Small intestine (tissue), 7 donors: ENCODE measurements at regions not wholly inside any gene's neighbourhood (a gene's known extent, or its start where the extent isn't known, plus 50 kb on each side); places are given as distances from the start of the nearest gene placed in this dataset.
"Not testable (repeated sequence)": the region's sequence is repeated elsewhere in the genome, so short reads cannot be mapped to it uniquely, and the experiment has no call there.

Experiments used
- DNase-seq, 2 donors: peaks; one replicate each; pipeline versions ENCODE4 v3.0.0 to v3.0.0-alpha.2; 2013
- FAIRE-seq: peaks from 2 replicates; lab custom pipeline; 2012; peaks lifted over from hg19 to GRCh38; lab: Jason Lieb, UNC
- H3K27ac ChIP-seq, 3 donors: one replicate each; pipeline ENCODE4 v1.5.1; 2013; ENCODE audit warnings: low read length in 2 of 3, mild to moderate bottlenecking in 2 of 3, control low read depth in 1 of 3, inconsistent platforms in 1 of 3, low read depth in 1 of 3, moderate library complexity in 1 of 3
- H3K27me3 ChIP-seq, 3 donors: one replicate each; pipeline ENCODE4 v1.6.1; 2013; ENCODE audit warnings: low read length in 3 of 3, inconsistent platforms in 1 of 3; ENCODE audit not compliant: control insufficient read depth in 3 of 3, insufficient read depth in 3 of 3
- H3K36me3 ChIP-seq, 3 donors: one replicate each; pipeline ENCODE4 v1.6.1; 2013; ENCODE audit warnings: low read length in 3 of 3, inconsistent platforms in 1 of 3, low read depth in 1 of 3, mild to moderate bottlenecking in 1 of 3, moderate library complexity in 1 of 3; ENCODE audit not compliant: control insufficient read depth in 3 of 3, insufficient read depth in 2 of 3
- H3K4me1 ChIP-seq, 3 donors: one replicate each; pipeline ENCODE4 v1.6.1; 2013; ENCODE audit warnings: low read length in 2 of 3, inconsistent platforms in 1 of 3, low read depth in 1 of 3, mild to moderate bottlenecking in 1 of 3, moderate library complexity in 1 of 3; ENCODE audit not compliant: control insufficient read depth in 3 of 3, insufficient read depth in 2 of 3
- H3K4me3 ChIP-seq, 3 donors: one replicate each; pipeline ENCODE4 v1.5.1; 2013; ENCODE audit warnings: low read length in 3 of 3, control low read depth in 1 of 3, inconsistent platforms in 1 of 3, low read depth in 1 of 3, mild to moderate bottlenecking in 1 of 3, moderate library complexity in 1 of 3
- H3K9me3 ChIP-seq, 2 donors: one replicate each; pipeline ENCODE4 v1.6.1; 2013; ENCODE audit warnings: low read depth in 1 of 2, low read length in 1 of 2; ENCODE audit not compliant: control insufficient read depth in 2 of 2, insufficient read depth in 1 of 2
- WGBS, 3 donors: extraction: QIAGEN DNeasy Blood & Tissue Kit; methylation state at CpG; one replicate each; pipeline ENCODE4 v1.1.7; 2013; 5-methylcytosine and 5-hydroxymethylcytosine counted together
- donor health status: healthy with polysubstance abuse.
- donor health status: control.
- donor health status: control.
- donor health status: Bipolar disorder and iron deficiency.
- donor health status: healthy.

DNA sequence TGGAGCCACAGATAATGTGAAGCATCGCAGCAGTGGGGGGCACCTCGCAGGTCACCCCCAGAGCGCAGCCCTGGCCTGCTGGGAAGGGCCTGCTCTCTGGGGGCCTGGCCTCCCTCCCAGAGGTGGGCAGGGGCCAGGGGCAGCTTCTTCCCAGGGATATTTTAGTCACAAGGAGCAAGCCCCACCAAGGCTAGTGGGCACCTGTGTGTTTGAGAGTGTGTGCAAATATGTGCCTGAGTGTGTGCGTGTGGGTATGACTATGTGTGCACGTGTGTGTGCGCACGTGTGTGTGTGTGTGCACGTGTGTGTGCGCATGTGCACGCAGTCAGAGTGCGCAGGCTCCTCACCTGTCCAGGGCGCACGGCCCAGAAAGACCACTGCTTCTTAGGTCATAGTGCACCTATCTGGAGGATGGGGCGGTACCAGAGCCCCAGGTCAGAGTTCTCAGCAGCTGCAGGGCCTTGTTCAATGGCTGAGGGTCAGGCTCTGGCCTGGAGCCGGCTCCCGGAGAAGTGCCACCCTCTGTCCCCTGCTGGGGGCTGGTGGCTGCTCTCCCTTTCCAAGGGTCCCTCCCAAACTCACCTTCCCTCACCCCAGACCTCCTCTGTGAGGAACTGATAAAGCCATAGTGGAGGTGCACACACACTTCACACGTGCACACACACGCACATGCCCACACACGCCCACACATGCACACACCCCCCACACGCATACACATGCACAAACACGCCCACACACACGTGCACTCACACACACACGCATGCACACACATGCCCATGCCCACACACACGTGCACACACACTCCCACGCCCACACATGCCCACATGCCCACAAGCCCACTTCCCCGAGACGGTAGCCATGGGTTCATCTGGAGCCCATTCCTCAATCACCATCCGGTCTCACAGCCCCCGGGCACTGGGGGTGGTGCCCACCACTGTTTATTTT lies 128.5 kb downstream of the KIF26A start:
- H3K9me3 ChIP-seq, result no peaks in the 10 kb centered on the region
- no peak overlapping the region for H3K4me3 ChIP-seq
- no peak overlapping the region for H3K27ac ChIP-seq
- DNase-seq, result no peak
- peaks cover 0 to 2% (median 0%) of the 10 kb centered on the region in 3 donors for H3K27me3 ChIP-seq
- FAIRE-seq, result no peak
- no peaks in the 10 kb centered on the region for H3K4me1 ChIP-seq
- no peaks in the 10 kb centered on the region for H3K36me3 ChIP-seq
- 63 to 80% (median 71%) methylated on average over 29 of the region's 29 CpGs for WGBS, 3 donors

DNA sequence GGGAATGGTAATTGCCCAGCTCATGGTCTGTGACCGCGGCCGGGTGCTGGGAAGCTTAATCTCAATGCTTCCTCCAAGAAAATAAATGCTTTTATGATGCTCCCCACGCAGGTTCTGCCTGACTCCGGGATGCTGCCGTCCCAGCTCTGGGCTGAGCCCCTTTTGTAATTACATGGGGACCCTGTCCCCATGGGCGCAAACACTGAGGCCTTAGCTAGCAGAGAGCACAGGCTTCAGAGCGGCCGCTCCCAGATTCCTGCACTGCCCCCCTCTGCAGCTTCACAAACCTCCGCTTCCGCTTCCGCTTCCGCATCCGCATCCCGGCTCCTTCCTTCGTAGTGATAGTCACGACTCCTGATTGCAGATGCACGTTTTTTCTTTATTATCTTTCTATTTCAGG lies 129.5 kb downstream of the KIF26A start:
- Histone ChIP-seq H3K27me3 (peaks cover 0 to 2% (median 0%) of the 10 kb centered on the region in 3 donors), H3K9me3 (no peaks in the 10 kb centered on the region), H3K36me3 (no peaks in the 10 kb centered on the region), H3K4me1 (no peaks in the 10 kb centered on the region), H3K4me3 (no peak overlapping the region), H3K27ac (no peak overlapping the region)
- 57 to 77% (median 64%) methylated on average over 18 of the region's 18 CpGs for WGBS, 3 donors
- no peak for DNase-seq
- no peak for FAIRE-seq

DNA sequence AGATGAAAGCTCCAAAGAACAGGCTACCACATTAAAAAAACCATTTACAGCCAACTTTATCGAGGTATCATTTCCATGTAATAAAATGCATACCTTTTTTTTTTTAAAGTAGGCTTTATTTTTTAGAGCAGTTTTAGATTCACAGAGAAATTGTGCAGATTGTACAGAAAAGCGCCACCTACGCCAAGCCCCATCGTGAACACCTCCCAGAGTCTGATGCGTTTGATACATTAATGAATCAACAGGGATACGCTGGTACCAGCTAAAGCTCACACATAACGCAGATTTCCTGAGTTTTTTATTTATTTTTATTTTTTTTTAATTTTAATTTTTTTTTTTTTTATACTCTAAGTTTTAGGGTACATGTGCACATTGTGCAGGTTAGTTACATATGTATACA lies 129.9 kb downstream of the KIF26A start:
- no peak overlapping the region for H3K27ac ChIP-seq
- DNase-seq (no peak), FAIRE-seq (no peak)
- no peaks in the 10 kb centered on the region for H3K9me3 ChIP-seq
- no peaks in the 10 kb centered on the region for H3K36me3 ChIP-seq
- 81 to 88% (median 81%) methylated on average over 7 of the region's 7 CpGs for WGBS, 3 donors
- no peak overlapping the region for H3K4me3 ChIP-seq
- H3K4me1 ChIP-seq, result no peaks in the 10 kb centered on the region
- peaks cover 0 to 2% (median 0%) of the 10 kb centered on the region in 3 donors for H3K27me3 ChIP-seq

DNA sequence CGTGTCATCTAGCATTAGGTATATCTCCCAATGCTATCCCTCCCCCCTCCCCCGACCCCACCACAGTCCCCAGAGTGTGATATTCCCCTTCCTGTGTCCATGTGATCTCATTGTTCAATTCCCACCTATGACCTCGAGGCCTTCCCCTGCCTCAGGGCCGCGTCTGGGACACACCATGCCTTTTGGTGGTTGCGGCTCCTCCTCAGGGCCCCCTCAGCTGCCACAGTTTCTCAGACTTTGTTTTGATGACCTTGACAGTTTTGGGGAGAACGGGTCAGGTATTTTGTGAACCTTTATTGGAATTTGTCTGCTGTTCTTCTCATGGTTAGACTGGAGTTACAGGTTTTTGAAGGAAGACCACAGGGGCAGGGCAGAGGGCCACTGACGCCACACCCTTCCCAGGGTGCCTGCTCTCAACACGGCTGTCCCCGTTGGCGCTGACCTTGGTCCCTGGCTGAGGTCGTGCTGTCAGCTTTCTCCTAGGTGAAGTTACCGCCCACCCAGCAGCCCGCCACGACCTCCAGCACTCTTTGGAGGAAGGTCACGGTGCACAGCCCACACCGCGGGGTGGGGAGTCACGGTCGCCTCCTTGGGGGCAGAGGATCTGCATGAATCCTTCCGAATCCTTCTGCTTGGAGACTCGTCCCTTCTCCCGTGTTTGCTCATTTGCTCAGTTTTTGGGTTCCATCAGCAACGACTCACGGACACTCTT lies 130.5 kb downstream of the KIF26A start:
- 75 to 86% (median 85%) methylated on average over 23 to 24 of the region's 25 CpGs for WGBS, 3 donors
- DNase-seq (no peak), FAIRE-seq (no peak)
- Histone ChIP-seq H3K4me3 (no peak overlapping the region), H3K4me1 (no peaks in the 10 kb centered on the region), H3K27ac (no peak overlapping the region), H3K36me3 (no peaks in the 10 kb centered on the region), H3K27me3 (peaks cover 0 to 2% (median 0%) of the 10 kb centered on the region in 3 donors), H3K9me3 (no peaks in the 10 kb centered on the region)

DNA sequence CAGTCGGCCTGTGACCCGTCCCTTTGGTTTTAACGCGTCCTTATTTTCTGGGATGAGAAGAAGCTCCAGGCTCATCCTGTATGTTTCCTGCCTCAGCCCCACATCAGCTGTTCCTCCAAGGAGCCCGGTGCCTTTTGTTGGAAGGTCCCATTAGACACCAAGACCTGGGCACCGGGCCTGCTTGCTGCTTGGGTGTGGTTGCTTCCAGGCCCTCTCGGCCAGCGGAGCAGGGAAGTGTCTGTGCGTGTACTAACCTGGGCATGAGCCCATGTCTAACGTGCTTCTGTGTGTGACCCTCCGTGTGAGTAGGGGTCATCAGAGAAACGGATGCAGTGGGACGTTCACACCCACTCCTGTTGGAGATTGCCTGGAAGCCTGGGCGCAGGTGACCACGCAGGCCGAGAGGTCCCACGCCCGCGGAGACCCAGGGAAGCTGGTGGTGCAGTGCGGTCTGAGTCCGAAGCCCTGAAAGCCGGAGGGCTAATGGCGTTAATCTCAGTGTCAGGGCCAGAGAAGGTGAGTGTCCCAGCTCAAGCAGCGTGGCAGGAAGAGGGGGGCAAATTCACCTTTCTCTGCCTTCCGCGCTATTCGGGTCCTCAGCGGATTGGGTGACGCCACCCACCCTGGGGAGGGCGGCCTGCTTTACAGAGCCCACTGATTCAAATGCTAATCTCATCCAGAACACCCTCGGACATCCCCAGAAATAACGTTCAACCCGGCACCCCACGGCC lies 131.3 kb downstream of the KIF26A start:
- not testable (repeated sequence) for H3K36me3 ChIP-seq, H3K27ac ChIP-seq, H3K4me1 ChIP-seq, H3K9me3 ChIP-seq, DNase-seq, H3K27me3 ChIP-seq, FAIRE-seq, H3K4me3 ChIP-seq
- WGBS, 3 donors, result 92 to 93% (median 92%) methylated on average over 25 to 34 of the region's 34 CpGs

DNA sequence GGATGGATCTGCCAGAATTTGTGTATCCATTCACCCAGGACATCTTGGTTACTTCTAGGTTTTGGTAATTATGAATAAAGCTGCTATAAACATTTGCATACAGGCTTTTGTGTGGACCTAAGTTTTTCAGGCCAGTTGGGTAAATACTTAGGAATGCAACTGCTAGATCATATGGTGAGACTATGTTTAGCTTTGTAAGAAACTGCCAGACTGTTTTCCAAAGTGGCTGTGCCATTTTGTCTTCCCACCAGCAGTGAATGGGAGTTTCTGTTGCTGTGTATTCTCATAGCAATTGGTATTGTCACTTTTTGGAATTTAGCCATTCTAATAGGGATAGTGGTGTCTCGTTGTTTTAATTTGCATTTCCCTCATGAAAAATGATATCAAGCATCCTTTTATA lies 133.0 kb downstream of the KIF26A start:
- Histone ChIP-seq H3K27me3 (no peaks in the 10 kb centered on the region), H3K9me3 (no peaks in the 10 kb centered on the region), H3K36me3 (no peaks in the 10 kb centered on the region), H3K27ac (no peak overlapping the region), H3K4me1 (no peaks in the 10 kb centered on the region), H3K4me3 (no peak overlapping the region)
- no peak for DNase-seq
- no peak for FAIRE-seq
- 62 to 67% (median 67%) methylated on average over 1 of the region's 1 CpG for WGBS, 3 donors

DNA sequence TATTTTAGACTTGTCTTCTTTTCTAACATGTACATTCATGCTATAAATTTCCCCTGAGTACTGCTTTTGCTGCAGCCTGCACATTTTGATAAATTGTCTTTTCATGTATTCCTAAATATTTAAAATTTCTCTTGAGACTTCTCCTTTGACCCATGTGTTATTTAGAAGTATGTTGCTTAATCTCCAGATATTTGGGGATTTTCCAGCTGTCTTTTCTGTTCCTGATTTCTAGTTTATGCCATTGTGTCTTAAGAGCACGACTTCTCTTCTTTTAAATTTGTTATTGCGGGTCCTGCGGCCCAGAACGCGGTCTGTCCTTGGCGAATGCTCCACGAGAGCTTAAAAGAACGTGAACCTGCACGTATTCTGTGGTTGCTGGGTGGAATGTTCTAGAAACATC lies 136.4 kb downstream of the KIF26A start:
- FAIRE-seq (no peak), DNase-seq (no peak)
- 71 to 86% (median 84%) methylated on average over 9 of the region's 9 CpGs for WGBS, 3 donors

More for the DNA sequence above, 136.4 kb downstream of the KIF26A start:
- Histone ChIP-seq H3K27ac (no peak overlapping the region), H3K36me3 (no peaks in the 10 kb centered on the region), H3K27me3 (no peaks in the 10 kb centered on the region), H3K9me3 (peaks cover 0 to 4% of the 10 kb centered on the region in 2 donors), H3K4me1 (no peaks in the 10 kb centered on the region), H3K4me3 (no peak overlapping the region)
